CD14-positive monocyte (primary cell): ENCODE measurements at regions not wholly inside any gene's neighbourhood (a gene's known extent, or its start where the extent isn't known, plus 50 kb on each side); places are given as distances from the start of the nearest gene placed in this dataset.

Experiments used
- DNase-seq, 3 donors: peaks; one replicate each; pipeline ENCODE4 v3.0.0-alpha.2; 2011 to 2022
- H2AFZ ChIP-seq: 2 replicates; pipeline ENCODE4 v1.6.0; 2012; ENCODE audit warnings: mild to moderate bottlenecking, low read depth, low read length, inconsistent platforms; ENCODE audit not compliant: insufficient read depth, poor library complexity, severe bottlenecking
- H3K27ac ChIP-seq, 2 donors: 1 replicate in 1 of 2; 2 replicates in 1 of 2; pipeline ENCODE4 v1.5.1; 2012 to 2013; ENCODE audit warnings: low read length in 2 of 2, control low read depth in 1 of 2, inconsistent platforms in 1 of 2, low read depth in 1 of 2, mild to moderate bottlenecking in 1 of 2
- H3K27me3 ChIP-seq, 2 donors: one replicate each; pipeline versions ENCODE4 v1.6.0 to v1.6.1; 2011 to 2013; ENCODE audit warnings: low read length in 2 of 2; ENCODE audit not compliant: control insufficient read depth in 2 of 2, insufficient read depth in 2 of 2
- H3K36me3 ChIP-seq, 2 donors: replicated peaks in 1 of 2; 1 replicate in 1 of 2; 2 replicates in 1 of 2; pipeline versions ENCODE4 v1.5.1 to v1.6.1; 2012 to 2013; ENCODE audit warnings: low read length in 2 of 2, control low read depth in 1 of 2, inconsistent platforms in 1 of 2, mild to moderate bottlenecking in 1 of 2; ENCODE audit not compliant: insufficient read depth in 2 of 2, control insufficient read depth in 1 of 2
- H3K4me1 ChIP-seq, 2 donors: 1 replicate in 1 of 2; 2 replicates in 1 of 2; pipeline versions ENCODE4 v1.5.1 to v1.6.1; 2012 to 2013; ENCODE audit warnings: low read length in 2 of 2, control low read depth in 1 of 2, inconsistent platforms in 1 of 2, mild to moderate bottlenecking in 1 of 2, moderate library complexity in 1 of 2; ENCODE audit not compliant: insufficient read depth in 2 of 2, control insufficient read depth in 1 of 2
- H3K4me2 ChIP-seq: replicated peaks from 2 replicates; pipeline ENCODE3; 2012; ENCODE audit warnings: low read length, moderate library complexity, mild to moderate bottlenecking; ENCODE audit not compliant: poor library complexity, severe bottlenecking; ENCODE audit errors: extremely low read depth
- H3K4me3 ChIP-seq, 3 experiments: fragments of 200-600 bp in 1 of 3; sonication (generic) in 1 of 3; replicated peaks in 1 of 3; 1 replicate in 2 of 3; 2 replicates in 1 of 3; pipeline ENCODE4 v1.5.1; 2011 to 2013; ENCODE audit warnings: low read length in 3 of 3, mild to moderate bottlenecking in 3 of 3, control low read depth in 2 of 3, low read depth in 2 of 3, inconsistent platforms in 1 of 3, moderate library complexity in 1 of 3
- H3K79me2 ChIP-seq: 2 replicates; pipeline ENCODE4 v1.6.0; 2012; ENCODE audit warnings: mild to moderate bottlenecking, control low read depth, inconsistent platforms, low read length, moderate library complexity; ENCODE audit not compliant: insufficient read depth
- H3K9ac ChIP-seq: 2 replicates; pipeline ENCODE4 v1.6.0; 2017; ENCODE audit warnings: low read length, mild to moderate bottlenecking; ENCODE audit not compliant: insufficient read depth, poor library complexity, severe bottlenecking
- H3K9me3 ChIP-seq, 2 donors: replicated peaks in 1 of 2; 1 replicate in 1 of 2; 2 replicates in 1 of 2; pipeline versions ENCODE4 v1.5.1 to v1.6.1; 2012 to 2013; ENCODE audit warnings: low read length in 2 of 2, control low read depth in 1 of 2; ENCODE audit not compliant: control insufficient read depth in 1 of 2, insufficient read depth in 1 of 2
- H4K20me1 ChIP-seq: 2 replicates; pipeline ENCODE4 v1.6.0; 2012; ENCODE audit warnings: mild to moderate bottlenecking, low read length, control low read depth, moderate library complexity; ENCODE audit not compliant: insufficient read depth
- H3K27ac Mint-ChIP-seq, 7 donors: one replicate each; pipeline ENCODE4 v1.8.0; 2020; ENCODE audit warnings: mild to moderate bottlenecking in 7 of 7, mixed read lengths in 7 of 7, moderate library complexity in 6 of 7, inconsistent platforms in 2 of 7
- H3K27me3 Mint-ChIP-seq, 3 donors: one replicate each; pipeline ENCODE4 v1.8.0; 2021 to 2022; ENCODE audit warnings: low read depth in 3 of 3, mild to moderate bottlenecking in 3 of 3, mixed read lengths in 3 of 3, moderate library complexity in 3 of 3, inconsistent platforms in 1 of 3
- H3K36me3 Mint-ChIP-seq, 2 donors: one replicate each; pipeline ENCODE4 v1.8.0; 2020; ENCODE audit warnings: mixed read lengths in 2 of 2, inconsistent platforms in 1 of 2, mild to moderate bottlenecking in 1 of 2
- H3K4me1 Mint-ChIP-seq: one replicate; pipeline ENCODE4 v1.8.0; 2020; ENCODE audit warnings: mild to moderate bottlenecking, mixed read lengths
- H3K4me3 Mint-ChIP-seq, 2 donors: one replicate each; pipeline ENCODE4 v1.8.0; 2020; ENCODE audit warnings: mild to moderate bottlenecking in 2 of 2, mixed read lengths in 2 of 2, moderate library complexity in 1 of 2
- H3K9me3 Mint-ChIP-seq, 7 donors: one replicate each; pipeline ENCODE4 v1.8.0; 2020 to 2022; ENCODE audit warnings: mixed read lengths in 7 of 7, mild to moderate bottlenecking in 6 of 7, moderate library complexity in 6 of 7, inconsistent platforms in 2 of 7
- WGBS: methylation state at CpG from one replicate; pipeline ENCODE4 v1.1.5; 2013; ENCODE audit warnings: missing lambda C conversion rate; ENCODE audit not compliant: insufficient coverage; 5-methylcytosine and 5-hydroxymethylcytosine counted together
- intact Hi-C, 2 donors: fragments of 100-400 bp; cut with micrococcal nuclease; formaldehyde crosslinking; loops; one replicate each; pipeline versions ENCODE4 v1.15.0 to v1.15.1; 2023
- TF ChIP-seq, protein P1 (sequence below): fragments of 200-600 bp; IDR thresholded peaks from one replicate; pipeline ENCODE4 v1.8.0; 2022; ENCODE audit warnings: antibody characterized with exemption, mild to moderate bottlenecking

- H3K27me3 ChIP-seq = no peaks in the 10 kb centered on the region
- Mint-ChIP-seq H3K9me3 (no peaks in the 10 kb centered on the region), H3K27ac (no peak overlapping the region), H3K4me3 (no peak overlapping the region), H3K27me3 (peaks cover 0 to 3% (median 1%) of the 10 kb centered on the region in 3 donors), H3K4me1 (no peaks in the 10 kb centered on the region), H3K36me3 (no peaks in the 10 kb centered on the region)
- no peak overlapping the region for H3K4me3 ChIP-seq
- intact Hi-C loops = no loop called here
- no peaks in the 10 kb centered on the region for H3K36me3 ChIP-seq
- H3K9ac ChIP-seq = no peak overlapping the region
- H4K20me1 ChIP-seq = no peaks in the 10 kb centered on the region
- H3K79me2 ChIP-seq = no peaks in the 10 kb centered on the region
- H3K9me3 ChIP-seq = no peaks in the 10 kb centered on the region
- H3K4me2 ChIP-seq = no peak overlapping the region
- DNase-seq = no peak
- H3K27ac ChIP-seq = no peak overlapping the region
- WGBS = no CpG with 5 or more reads among the region's 3 CpGs
- TF ChIP-seq, protein P1, sequence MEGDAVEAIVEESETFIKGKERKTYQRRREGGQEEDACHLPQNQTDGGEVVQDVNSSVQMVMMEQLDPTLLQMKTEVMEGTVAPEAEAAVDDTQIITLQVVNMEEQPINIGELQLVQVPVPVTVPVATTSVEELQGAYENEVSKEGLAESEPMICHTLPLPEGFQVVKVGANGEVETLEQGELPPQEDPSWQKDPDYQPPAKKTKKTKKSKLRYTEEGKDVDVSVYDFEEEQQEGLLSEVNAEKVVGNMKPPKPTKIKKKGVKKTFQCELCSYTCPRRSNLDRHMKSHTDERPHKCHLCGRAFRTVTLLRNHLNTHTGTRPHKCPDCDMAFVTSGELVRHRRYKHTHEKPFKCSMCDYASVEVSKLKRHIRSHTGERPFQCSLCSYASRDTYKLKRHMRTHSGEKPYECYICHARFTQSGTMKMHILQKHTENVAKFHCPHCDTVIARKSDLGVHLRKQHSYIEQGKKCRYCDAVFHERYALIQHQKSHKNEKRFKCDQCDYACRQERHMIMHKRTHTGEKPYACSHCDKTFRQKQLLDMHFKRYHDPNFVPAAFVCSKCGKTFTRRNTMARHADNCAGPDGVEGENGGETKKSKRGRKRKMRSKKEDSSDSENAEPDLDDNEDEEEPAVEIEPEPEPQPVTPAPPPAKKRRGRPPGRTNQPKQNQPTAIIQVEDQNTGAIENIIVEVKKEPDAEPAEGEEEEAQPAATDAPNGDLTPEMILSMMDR = no peak
- H3K4me1 ChIP-seq = no peaks in the 10 kb centered on the region
- no peak overlapping the region for H2AFZ ChIP-seq
Observed at GRCh38 chr12:102298022-102298421, 100.4 kb upstream of the PMCH start.

- H3K4me3 ChIP-seq = no peak overlapping the region
Observed at GRCh38 chr12:102297412-102297811, 99.8 kb upstream of the PMCH start.

More at GRCh38 chr12:102297412-102297811, 99.8 kb upstream of the PMCH start:
- H3K27me3 ChIP-seq = no peaks in the 10 kb centered on the region
- no peak overlapping the region for H3K9ac ChIP-seq
- no peaks in the 10 kb centered on the region for H3K9me3 ChIP-seq
- Mint-ChIP-seq H3K27me3 (peaks cover 0 to 3% (median 1%) of the 10 kb centered on the region in 3 donors), H3K27ac (no peak overlapping the region), H3K9me3 (no peaks in the 10 kb centered on the region), H3K4me1 (no peaks in the 10 kb centered on the region), H3K36me3 (no peaks in the 10 kb centered on the region), H3K4me3 (no peak overlapping the region)
- no peaks in the 10 kb centered on the region for H4K20me1 ChIP-seq
- TF ChIP-seq, protein P1 = no peak
- no CpG with 5 or more reads among the region's 2 CpGs for WGBS
- no peak overlapping the region for H2AFZ ChIP-seq
- intact Hi-C loops = no loop called here
- H3K4me1 ChIP-seq = no peaks in the 10 kb centered on the region
- DNase-seq = no peak
- no peak overlapping the region for H3K4me2 ChIP-seq
- no peak overlapping the region for H3K27ac ChIP-seq
- no peaks in the 10 kb centered on the region for H3K36me3 ChIP-seq
- no peaks in the 10 kb centered on the region for H3K79me2 ChIP-seq
